SU-DHL-6 (cell line): ENCODE measurements at regions not wholly inside any gene's neighbourhood (a gene's known extent, or its start where the extent isn't known, plus 50 kb on each side); places are given as distances from the start of the nearest gene placed in this dataset.

Source experiments
- H2AFZ ChIP-seq: fragments of 200-600 bp; sonication (generic); 2 replicates; pipeline ENCODE4 v1.6.1; 2014; ENCODE audit warnings: low read depth, mild to moderate bottlenecking, moderate library complexity, mixed read lengths, antibody characterized with exemption, low read length; ENCODE audit not compliant: severe bottlenecking
- H3F3A ChIP-seq: fragments of 200-600 bp; shearing (Covaris generic); 2 replicates; pipeline ENCODE4 v1.6.0; 2016; ENCODE audit warnings: antibody characterized with exemption, mild to moderate bottlenecking; ENCODE audit not compliant: insufficient read depth
- H3K27ac ChIP-seq: fragments of 200-600 bp; sonication (generic); 2 replicates; pipeline ENCODE4 v1.5.1; 2016; ENCODE audit warnings: low read depth, mild to moderate bottlenecking, low read length, moderate library complexity, mixed read lengths
- H3K27me3 ChIP-seq: fragments of 200-600 bp; sonication (generic), shearing (Covaris generic); 2 replicates; pipeline ENCODE4 v1.6.0; 2014; ENCODE audit warnings: mild to moderate bottlenecking, low read length
- H3K36me3 ChIP-seq: fragments of 200-600 bp; sonication (generic); 2 replicates; pipeline ENCODE4 v1.6.1; 2014; ENCODE audit warnings: mild to moderate bottlenecking, low read length, mixed read lengths
- H3K4me2 ChIP-seq: fragments of 300-600, 200-600 bp; shearing (Covaris generic), sonication (generic); 2 replicates; pipeline ENCODE4 v1.6.0; 2014; ENCODE audit warnings: low read length, low read depth, mild to moderate bottlenecking; ENCODE audit not compliant: poor library complexity, severe bottlenecking
- H3K4me3 ChIP-seq: fragments of 200-600 bp; sonication (generic); 2 replicates; pipeline ENCODE4 v1.5.1; 2014; ENCODE audit warnings: antibody characterized with exemption, low read length, mild to moderate bottlenecking, mixed read lengths; ENCODE audit not compliant: insufficient read depth, poor library complexity, severe bottlenecking
- H3K79me2 ChIP-seq: fragments of 200-600 bp; sonication (generic); 2 replicates; pipeline ENCODE4 v1.6.1; 2014; ENCODE audit warnings: mild to moderate bottlenecking, low read length, moderate library complexity; ENCODE audit not compliant: insufficient read depth
- H3K9ac ChIP-seq: fragments of 200-600 bp; sonication (generic); 2 replicates; pipeline ENCODE4 v1.7.0; 2014; ENCODE audit warnings: mild to moderate bottlenecking, low read length
- H3K9me2 ChIP-seq: fragments of 200-600 bp; sonication (generic); replicated peaks from 2 replicates; pipeline ENCODE4 v1.6.1; 2014; ENCODE audit warnings: low read length; ENCODE audit not compliant: insufficient read depth
- H3K9me3 ChIP-seq: fragments of 200-600 bp; sonication (generic); 2 replicates; pipeline ENCODE4 v1.6.1; 2014; ENCODE audit warnings: low read length, mixed read lengths; ENCODE audit not compliant: insufficient read depth
- H4K20me1 ChIP-seq: fragments of 200-600 bp; sonication (generic); 2 replicates; pipeline ENCODE4 v1.6.1; 2014; ENCODE audit warnings: low read depth, mild to moderate bottlenecking, antibody characterized with exemption, low read length, moderate library complexity, mixed read lengths
- CTCF ChIP-seq: fragments of 200-600 bp; sonication (generic); IDR thresholded peaks from one replicate; pipeline ENCODE4 v1.5.1; 2017; ENCODE audit warnings: antibody characterized with exemption, mild to moderate bottlenecking, low read length, moderate library complexity; ENCODE audit not compliant: insufficient read depth, poor library complexity, severe bottlenecking
- EZH2phosphoT487 ChIP-seq: fragments of 200-600 bp; sonication (generic), shearing (Covaris generic); conservative IDR thresholded peaks from 2 replicates; pipeline ENCODE4 v1.6.1; 2018; ENCODE audit warnings: mild to moderate bottlenecking, antibody characterized with exemption, low read length, moderate library complexity, mixed read lengths

GRCh38 chr1:188225975-188226374 lies 1397.2 kb downstream of the PLA2G4A start:
- no peak for TF ChIP-seq EZH2phosphoT487
- no peak for TF ChIP-seq CTCF
- no peak overlapping the region for H3K4me2 ChIP-seq

GRCh38 chr1:188228623-188229022 lies 1399.9 kb downstream of the PLA2G4A start:
- Histone ChIP-seq H3K36me3 (no peaks in the 10 kb centered on the region), H4K20me1 (no peaks in the 10 kb centered on the region), H3K4me2 (no peak overlapping the region), H3K4me3 (no peak overlapping the region), H3K79me2 (no peaks in the 10 kb centered on the region), H3K27ac (no peak overlapping the region), H3K9me3 (peaks cover 4% of the 10 kb centered on the region; the same call in 1 of the 2 replicates), H3K27me3 (no peaks in the 10 kb centered on the region), H3K9ac (no peak overlapping the region), H3K9me2 (no peaks in the 10 kb centered on the region), H3F3A (no peaks in the 10 kb centered on the region), H2AFZ (no peak overlapping the region)
- TF ChIP-seq CTCF (no peak), EZH2phosphoT487 (no peak)

More at GRCh38 chr1:188225975-188226374, 1397.2 kb downstream of the PLA2G4A start:
- Histone ChIP-seq H2AFZ (no peak overlapping the region), H3K9me2 (no peaks in the 10 kb centered on the region), H3K9ac (no peak overlapping the region), H3F3A (no peaks in the 10 kb centered on the region), H3K27ac (no peak overlapping the region), H3K27me3 (no peaks in the 10 kb centered on the region), H3K4me3 (no peak overlapping the region), H4K20me1 (no peaks in the 10 kb centered on the region), H3K79me2 (no peaks in the 10 kb centered on the region), H3K9me3 (peaks cover 4% of the 10 kb centered on the region; the same call in 1 of the 2 replicates), H3K36me3 (no peaks in the 10 kb centered on the region)

GRCh38 chr1:188237573-188238348 lies 1409.0 kb downstream of the PLA2G4A start:
- H3F3A ChIP-seq, result no peaks in the 10 kb centered on the region
- H3K27ac ChIP-seq, result no peak overlapping the region
- H3K9me3 ChIP-seq, result no peaks in the 10 kb centered on the region
- H3K4me3 ChIP-seq, result no peak overlapping the region
- H4K20me1 ChIP-seq, result no peaks in the 10 kb centered on the region
- no peaks in the 10 kb centered on the region for H3K36me3 ChIP-seq
- H3K9ac ChIP-seq, result no peak overlapping the region
- no peak overlapping the region for H3K4me2 ChIP-seq
- TF ChIP-seq EZH2phosphoT487, result no peak
- TF ChIP-seq CTCF, result no peak
- H3K9me2 ChIP-seq, result no peaks in the 10 kb centered on the region
- H3K27me3 ChIP-seq, result no peaks in the 10 kb centered on the region
- H3K79me2 ChIP-seq, result no peaks in the 10 kb centered on the region
- peak overlapping the region; percentile 29 for H2AFZ ChIP-seq
